ENCODE measurements at regions not wholly inside any gene's neighbourhood (a gene's known extent, or its start where the extent isn't known, plus 50 kb on each side); places are given as distances from the start of the nearest gene placed in this dataset.

- H3K4me3 ChIP-seq (ENCODE audit: low read length) = no peak overlapping the region
- DNase-seq (ENCODE audit: low read depth) = no peak
- no peak for TF ChIP-seq CTCF (conservative IDR thresholded peaks at IDR 0.05; ENCODE audit: low read depth, low read length)
These were observed 361.4 kb downstream of the CXCL12 start for GRCh38 chr10:44023517-44023916.

GRCh38 chr10:44022203-44022602 is 362.7 kb downstream of the CXCL12 start:
- DNase-seq (ENCODE audit: low read depth) = no peak
- no peak for TF ChIP-seq CTCF (conservative IDR thresholded peaks at IDR 0.05; ENCODE audit: low read depth, low read length)
- H3K4me3 ChIP-seq (ENCODE audit: low read length) = no peak overlapping the region

- H3K4me3 ChIP-seq (ENCODE audit: low read length) = no peak overlapping the region
- DNase-seq (ENCODE audit: low read depth) = no peak
- TF ChIP-seq CTCF (conservative IDR thresholded peaks at IDR 0.05; ENCODE audit: low read depth, low read length) = no peak
These were observed 364.4 kb downstream of the CXCL12 start for GRCh38 chr10:44020322-44021111.

GRCh38 chr10:44017483-44018145 is 367.3 kb downstream of the CXCL12 start:
- TF ChIP-seq CTCF (conservative IDR thresholded peaks at IDR 0.05; ENCODE audit: low read depth, low read length) = no peak
- no peak for DNase-seq (ENCODE audit: low read depth)

GRCh38 chr10:44016589-44017482 is 368.1 kb downstream of the CXCL12 start:
- no peak for DNase-seq (ENCODE audit: low read depth)
- no peak overlapping the region for H3K4me3 ChIP-seq (ENCODE audit: low read length)
- no peak for TF ChIP-seq CTCF (conservative IDR thresholded peaks at IDR 0.05; ENCODE audit: low read depth, low read length)

More at GRCh38 chr10:44017483-44018145, 367.3 kb downstream of the CXCL12 start:
- no peak overlapping the region for H3K4me3 ChIP-seq (ENCODE audit: low read length)

GRCh38 chr10:44015702-44016500 is 367.2 kb upstream of the ZNF32 start:
- TF ChIP-seq CTCF (conservative IDR thresholded peaks at IDR 0.05; ENCODE audit: low read depth, low read length) = no peak
- DNase-seq (ENCODE audit: low read depth) = no peak
- no peak overlapping the region for H3K4me3 ChIP-seq (ENCODE audit: low read length)
